ENCODE measurements at regions not wholly inside any gene's neighbourhood (a gene's known extent, or its start where the extent isn't known, plus 50 kb on each side); places are given as distances from the start of the nearest gene placed in this dataset.

DNA sequence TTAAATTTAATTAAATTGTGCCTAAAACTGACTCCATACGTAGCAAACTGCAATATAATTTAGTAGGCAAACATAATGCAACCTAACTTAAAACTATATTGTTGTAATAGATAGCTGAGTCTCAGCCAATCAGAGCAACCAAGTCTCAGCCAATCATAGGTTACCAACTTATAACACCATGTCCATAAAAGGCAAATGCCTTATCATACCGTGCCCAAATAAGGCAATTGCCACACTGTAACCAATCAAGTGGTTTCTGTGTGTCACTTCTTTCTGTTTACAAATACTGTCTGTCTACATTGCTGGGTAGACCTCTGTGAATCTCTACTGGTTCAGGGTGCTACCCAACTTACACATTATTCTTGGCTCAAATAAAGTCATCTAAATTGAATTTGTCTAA is 728.4 kb upstream of the EPHA6 start:
- TF ChIP-seq, protein P1, sequence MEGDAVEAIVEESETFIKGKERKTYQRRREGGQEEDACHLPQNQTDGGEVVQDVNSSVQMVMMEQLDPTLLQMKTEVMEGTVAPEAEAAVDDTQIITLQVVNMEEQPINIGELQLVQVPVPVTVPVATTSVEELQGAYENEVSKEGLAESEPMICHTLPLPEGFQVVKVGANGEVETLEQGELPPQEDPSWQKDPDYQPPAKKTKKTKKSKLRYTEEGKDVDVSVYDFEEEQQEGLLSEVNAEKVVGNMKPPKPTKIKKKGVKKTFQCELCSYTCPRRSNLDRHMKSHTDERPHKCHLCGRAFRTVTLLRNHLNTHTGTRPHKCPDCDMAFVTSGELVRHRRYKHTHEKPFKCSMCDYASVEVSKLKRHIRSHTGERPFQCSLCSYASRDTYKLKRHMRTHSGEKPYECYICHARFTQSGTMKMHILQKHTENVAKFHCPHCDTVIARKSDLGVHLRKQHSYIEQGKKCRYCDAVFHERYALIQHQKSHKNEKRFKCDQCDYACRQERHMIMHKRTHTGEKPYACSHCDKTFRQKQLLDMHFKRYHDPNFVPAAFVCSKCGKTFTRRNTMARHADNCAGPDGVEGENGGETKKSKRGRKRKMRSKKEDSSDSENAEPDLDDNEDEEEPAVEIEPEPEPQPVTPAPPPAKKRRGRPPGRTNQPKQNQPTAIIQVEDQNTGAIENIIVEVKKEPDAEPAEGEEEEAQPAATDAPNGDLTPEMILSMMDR (IDR thresholded peaks at IDR 0.05) = no peak
- TF ChIP-seq POLR2A (IDR thresholded peaks at IDR 0.05) = no peak

All from body of pancreas (tissue), 4 donors.